HG03060 (cell line): ENCODE measurements at regions not wholly inside any gene's neighbourhood (a gene's known extent, or its start where the extent isn't known, plus 50 kb on each side); places are given as distances from the start of the nearest gene placed in this dataset.
"Not testable (repeated sequence)": the region's sequence is repeated elsewhere in the genome, so short reads cannot be mapped to it uniquely, and the experiment has no call there.

Source experiments
- ATAC-seq: cut with Tn5 transposase; IDR thresholded peaks from one replicate; pipeline ENCODE4 v1.9.1; 2021; ENCODE audit warnings: low read depth, moderate number of reproducible peaks; ENCODE audit not compliant: unreplicated experiment

- ATAC-seq = no peak
These were observed 1103.0 kb downstream of the PLA2G4A start for GRCh38 chr1:187931776-187932175.

GRCh38 chr1:187933562-187934419 lies 1105.0 kb downstream of the PLA2G4A start:
- ATAC-seq = no peak

DNA sequence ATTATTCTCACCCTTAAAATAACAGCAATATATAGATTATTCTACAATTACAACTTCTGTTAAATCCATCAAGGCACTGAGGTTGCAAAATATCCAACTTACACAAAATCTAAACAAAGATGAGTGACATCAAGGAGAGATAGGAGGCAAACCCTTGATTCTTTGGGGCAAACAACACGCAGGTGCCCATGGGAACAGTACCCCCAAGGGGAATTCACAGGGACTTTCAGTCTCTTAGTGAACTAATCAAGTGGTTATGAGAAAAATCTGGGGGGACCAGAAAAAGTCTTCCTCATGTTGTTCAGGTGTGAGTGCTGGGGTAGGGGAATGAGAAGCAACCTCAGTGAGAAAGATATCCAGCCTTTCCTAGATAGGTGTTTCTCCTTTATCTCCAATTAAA lies 1107.9 kb downstream of the PLA2G4A start:
- ATAC-seq = no peak

DNA sequence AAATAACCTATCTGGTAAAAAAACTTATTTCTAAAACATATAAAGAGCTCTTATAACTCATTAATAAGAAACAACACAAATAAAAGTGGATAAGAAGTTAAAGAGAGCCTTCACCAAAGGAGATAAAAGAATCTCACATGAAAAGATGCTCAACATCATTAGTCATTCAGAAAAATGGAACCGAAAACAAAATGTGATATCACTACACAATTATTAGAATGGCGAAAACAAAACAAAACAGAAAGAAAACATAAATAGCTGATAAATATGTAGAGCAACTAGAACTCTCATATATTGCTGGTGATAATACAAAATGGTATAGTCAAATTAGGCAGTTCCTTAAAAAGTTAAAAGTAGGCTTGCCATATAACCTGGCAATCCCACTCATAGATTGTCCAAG lies 1109.3 kb downstream of the PLA2G4A start:
- no peak for ATAC-seq

DNA sequence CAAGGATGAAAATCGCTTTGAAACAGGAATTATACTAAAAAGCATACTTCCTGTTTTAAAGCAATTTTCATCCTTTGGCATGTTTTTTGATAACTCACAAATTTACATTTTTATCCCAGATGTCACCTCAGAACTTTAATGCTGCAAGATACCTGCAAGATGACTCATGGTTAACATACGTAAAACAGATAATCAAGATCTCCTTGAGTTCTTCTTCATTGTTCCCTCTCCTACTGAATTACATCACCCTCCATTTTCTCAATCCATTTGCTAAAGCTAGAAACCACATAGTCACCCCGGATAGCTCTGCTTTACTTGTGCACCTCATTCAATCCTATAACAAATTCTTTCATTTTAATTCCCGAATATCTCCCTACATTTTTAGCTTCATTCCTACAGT lies 1114.2 kb downstream of the PLA2G4A start:
- ATAC-seq = no peak

DNA sequence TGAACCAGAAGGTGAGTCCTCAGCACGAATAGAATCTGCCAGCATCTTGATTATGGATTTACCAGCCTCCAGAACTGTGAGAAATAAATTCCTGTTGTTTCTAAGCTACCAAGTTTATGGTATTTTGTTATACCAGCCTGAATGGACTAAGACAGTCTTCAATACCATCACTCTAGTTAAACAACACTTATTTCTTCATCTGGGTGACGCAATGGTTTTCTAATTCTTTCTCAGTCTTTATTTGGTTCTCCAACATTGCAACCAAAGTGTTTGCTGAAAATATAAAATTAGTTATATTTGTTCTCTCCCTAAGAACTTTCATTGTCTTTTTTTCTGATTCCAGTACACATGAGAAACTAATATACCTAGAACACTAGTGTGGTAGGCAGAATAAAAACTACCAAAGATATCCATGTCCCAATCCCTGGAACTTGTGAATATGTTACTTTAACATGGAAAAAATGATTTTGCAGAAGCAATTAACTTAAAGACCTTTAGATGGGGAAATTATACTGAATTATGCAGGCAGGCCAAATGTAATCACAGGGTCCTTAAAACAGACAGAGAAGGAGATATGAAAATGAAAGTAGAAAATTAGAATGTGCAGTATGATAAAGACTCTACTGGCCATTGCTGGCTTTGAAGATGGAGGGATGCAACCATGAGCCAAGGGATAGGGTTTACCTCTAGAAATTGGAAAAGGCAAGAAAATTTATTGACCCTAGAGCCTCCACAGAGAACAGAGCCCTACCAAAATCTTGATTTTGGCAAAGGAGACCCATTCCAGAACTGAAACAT lies 1115.1 kb downstream of the PLA2G4A start:
- ATAC-seq = no peak

DNA sequence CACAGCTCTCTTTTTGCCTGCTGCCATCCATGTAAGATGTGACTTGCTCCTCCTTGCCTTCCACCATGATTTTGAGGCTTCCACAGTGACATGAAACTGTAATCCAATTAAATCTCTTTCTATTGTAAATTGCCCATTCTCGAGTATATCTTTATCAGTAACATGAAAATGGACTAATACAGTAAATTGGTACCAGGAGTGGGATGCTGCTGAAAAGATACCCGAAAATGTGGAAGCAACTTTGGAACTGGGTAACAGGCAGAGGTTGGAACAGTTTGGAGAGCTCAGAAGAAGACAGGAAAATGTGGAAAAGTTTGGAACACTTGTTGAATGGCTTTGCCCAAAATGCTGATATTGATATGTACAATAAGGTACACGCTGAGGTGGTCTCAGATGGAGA lies 1117.9 kb downstream of the PLA2G4A start:
- ATAC-seq = not testable (repeated sequence)

- ATAC-seq = no peak
These were observed 1118.6 kb downstream of the PLA2G4A start for GRCh38 chr1:187947359-187947758.

GRCh38 chr1:187948170-187948794 lies 1119.5 kb downstream of the PLA2G4A start:
- ATAC-seq = no peak

- no peak for ATAC-seq
These were observed 1120.8 kb downstream of the PLA2G4A start for GRCh38 chr1:187949567-187949966.

GRCh38 chr1:187951817-187952216 lies 1123.1 kb downstream of the PLA2G4A start:
- no peak for ATAC-seq

- no peak for ATAC-seq
These were observed 1123.7 kb downstream of the PLA2G4A start for GRCh38 chr1:187952446-187952845.

DNA sequence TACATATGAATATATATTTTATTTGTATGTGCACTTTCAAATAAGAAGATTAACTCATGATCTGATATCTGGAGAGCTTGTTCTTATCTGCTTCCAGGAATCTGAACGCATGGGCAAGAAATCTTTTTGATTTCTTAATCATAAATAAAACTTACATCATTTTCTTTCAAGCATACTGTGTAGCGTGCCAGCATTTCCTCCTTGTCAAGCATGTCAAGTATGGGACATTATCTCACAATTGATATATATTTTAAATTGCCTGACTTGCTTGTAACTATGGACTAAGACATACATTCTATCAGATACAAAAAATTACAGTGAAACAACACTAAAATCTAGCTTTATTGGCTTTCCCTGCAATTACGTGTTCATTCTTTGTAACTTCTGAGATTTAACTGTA lies 1128.2 kb downstream of the PLA2G4A start:
- ATAC-seq = no peak

DNA sequence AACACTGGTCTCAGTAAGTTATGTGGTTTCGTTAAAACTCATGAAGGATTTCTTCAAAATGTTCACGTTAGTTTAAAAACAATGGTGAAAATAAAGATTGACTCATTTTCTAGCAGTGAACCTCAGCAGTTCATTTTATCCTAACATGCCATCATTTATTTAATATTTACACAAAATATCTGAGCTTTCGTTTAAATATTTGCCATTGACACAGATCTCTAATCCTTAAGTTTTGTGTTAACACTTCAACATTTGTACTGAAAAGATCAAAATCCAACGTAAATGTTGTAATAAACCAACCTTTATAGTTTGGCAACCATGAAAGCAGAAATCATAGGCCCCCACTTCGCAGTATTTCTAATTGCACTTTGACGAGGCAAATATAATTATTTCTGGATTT lies 1129.5 kb downstream of the PLA2G4A start:
- ATAC-seq = no peak

DNA sequence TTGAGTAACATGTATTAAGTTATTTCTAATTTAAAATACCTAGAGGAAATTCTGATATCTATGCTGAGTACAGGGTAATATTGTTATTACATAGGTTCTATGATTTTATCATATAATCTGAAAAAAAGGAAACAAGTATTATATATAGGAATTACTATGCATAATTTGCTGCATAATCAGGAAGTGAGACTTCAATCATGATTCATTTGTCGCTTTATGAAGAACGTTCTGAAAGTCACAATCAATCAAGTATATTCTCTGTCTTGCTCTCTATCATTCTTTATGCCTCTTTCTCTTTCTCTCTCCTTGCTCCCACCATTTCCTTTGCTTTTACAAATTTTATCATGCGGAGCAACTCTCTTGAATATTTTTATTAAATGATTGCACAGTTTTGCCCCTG lies 1130.3 kb downstream of the PLA2G4A start:
- no peak for ATAC-seq

- no peak for ATAC-seq
These were observed 1131.4 kb downstream of the PLA2G4A start for GRCh38 chr1:187960125-187960638.

DNA sequence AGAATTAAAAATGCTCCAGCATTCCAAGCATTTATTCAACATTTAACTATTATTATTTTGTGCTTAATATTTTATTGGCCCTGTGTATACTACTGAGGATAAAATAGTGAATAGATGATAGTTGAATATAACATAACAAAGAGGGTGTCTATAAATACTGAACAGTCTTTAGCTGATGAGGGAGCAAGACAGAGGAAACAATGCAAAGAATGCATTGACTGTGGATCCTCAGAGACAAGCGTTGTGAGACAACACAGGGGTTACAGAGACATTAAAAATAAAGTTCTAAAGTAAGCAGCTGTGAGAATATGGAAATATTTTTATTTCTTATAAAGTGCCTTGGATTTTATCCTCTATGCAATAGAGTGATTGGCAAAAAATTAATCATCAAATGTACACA lies 1133.1 kb downstream of the PLA2G4A start:
- no peak for ATAC-seq

- no peak for ATAC-seq
These were observed 1143.1 kb downstream of the PLA2G4A start for GRCh38 chr1:187971851-187972250.

- ATAC-seq = no peak
These were observed 1148.5 kb downstream of the PLA2G4A start for GRCh38 chr1:187977298-187977697.

DNA sequence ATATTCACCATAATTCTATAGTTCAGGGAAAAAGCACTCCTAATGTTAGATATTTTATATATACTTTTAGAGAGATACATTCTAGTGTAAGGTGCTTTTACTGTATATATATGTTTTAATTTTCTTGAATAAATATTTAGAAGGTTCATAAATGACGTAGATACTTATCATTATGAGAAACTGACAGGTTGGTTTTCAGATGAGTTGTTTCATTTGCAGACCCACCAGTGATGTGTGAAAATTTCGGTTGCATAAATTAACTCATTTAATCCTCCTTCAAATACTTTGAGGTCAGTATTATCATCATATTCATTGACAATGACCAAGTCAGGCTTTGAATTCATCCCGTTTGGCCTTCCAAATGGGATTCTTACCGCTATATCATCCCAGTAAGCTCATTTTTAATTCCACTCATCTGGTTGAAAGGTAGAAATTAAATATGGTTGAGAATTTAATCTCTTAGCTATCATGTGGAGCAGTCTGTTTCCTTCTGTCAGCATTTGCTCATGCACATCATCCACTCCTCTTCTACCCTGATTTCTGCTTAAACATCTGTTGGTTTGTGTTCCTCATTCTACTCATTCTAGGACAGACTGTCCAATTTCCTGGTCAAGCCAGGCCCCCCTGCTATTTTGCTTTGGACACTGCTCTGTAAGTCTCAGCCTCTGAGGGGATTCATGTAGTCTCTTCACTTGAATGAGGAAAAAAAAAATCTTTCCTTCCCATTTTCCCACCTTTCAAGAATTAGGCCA lies 1156.6 kb downstream of the PLA2G4A start:
- ATAC-seq = no peak
